ENCODE measurements at regions not wholly inside any gene's neighbourhood (a gene's known extent, or its start where the extent isn't known, plus 50 kb on each side); places are given as distances from the start of the nearest gene placed in this dataset.

- TF ChIP-seq POLR2A (IDR thresholded peaks at IDR 0.05) (no peak), CTCF (IDR thresholded peaks at IDR 0.05) (no peak)
- no peak overlapping the region for H3K4me3 ChIP-seq
Measured at GRCh38 chr18:68588169-68588568, 126.7 kb downstream of the TMX3 start.

GRCh38 chr18:68583685-68584084 is 131.2 kb downstream of the TMX3 start:
- H3K4me1 ChIP-seq, result no peaks in the 10 kb centered on the region
- H3K27ac ChIP-seq, result no peak overlapping the region
- no peaks in the 10 kb centered on the region for H3K36me3 ChIP-seq
- H3K4me3 ChIP-seq, result no peak overlapping the region
- TF ChIP-seq CTCF (IDR thresholded peaks at IDR 0.05), result no peak
- no peak for TF ChIP-seq POLR2A (IDR thresholded peaks at IDR 0.05)
- no peaks in the 10 kb centered on the region for H3K27me3 ChIP-seq
- no peak for DNase-seq
- no peaks in the 10 kb centered on the region for H3K9me3 ChIP-seq

More at GRCh38 chr18:68588169-68588568, 126.7 kb downstream of the TMX3 start:
- no peaks in the 10 kb centered on the region for H3K27me3 ChIP-seq
- H3K36me3 ChIP-seq, result no peaks in the 10 kb centered on the region
- H3K4me1 ChIP-seq, result no peaks in the 10 kb centered on the region
- DNase-seq, result no peak
- H3K9me3 ChIP-seq, result no peaks in the 10 kb centered on the region
- H3K27ac ChIP-seq, result no peak overlapping the region

- no peak for TF ChIP-seq CTCF (IDR thresholded peaks at IDR 0.05)
- TF ChIP-seq POLR2A (IDR thresholded peaks at IDR 0.05), result no peak
- Histone ChIP-seq H3K36me3 (no peaks in the 10 kb centered on the region), H3K9me3 (no peaks in the 10 kb centered on the region), H3K27ac (no peak overlapping the region), H3K27me3 (no peaks in the 10 kb centered on the region), H3K4me3 (no peak overlapping the region), H3K4me1 (no peaks in the 10 kb centered on the region)
- DNase-seq, result no peak
Measured at GRCh38 chr18:68574311-68574710, 140.6 kb downstream of the TMX3 start.

- no peaks in the 10 kb centered on the region for H3K27me3 ChIP-seq
- no peaks in the 10 kb centered on the region for H3K36me3 ChIP-seq
- H3K4me1 ChIP-seq, result no peaks in the 10 kb centered on the region
- H3K4me3 ChIP-seq, result no peak overlapping the region
- TF ChIP-seq POLR2A (IDR thresholded peaks at IDR 0.05), result no peak
- TF ChIP-seq CTCF (IDR thresholded peaks at IDR 0.05), result no peak
- H3K9me3 ChIP-seq, result no peaks in the 10 kb centered on the region
- H3K27ac ChIP-seq, result no peak overlapping the region
- DNase-seq, result no peak
Measured at GRCh38 chr18:68569936-68570335, 145.0 kb downstream of the TMX3 start.

GRCh38 chr18:68568364-68569155 is 146.3 kb downstream of the TMX3 start:
- no peak for DNase-seq
- no peak overlapping the region for H3K4me3 ChIP-seq
- no peaks in the 10 kb centered on the region for H3K9me3 ChIP-seq
- H3K27me3 ChIP-seq, result no peaks in the 10 kb centered on the region
- no peaks in the 10 kb centered on the region for H3K36me3 ChIP-seq
- H3K27ac ChIP-seq, result no peak overlapping the region
- H3K4me1 ChIP-seq, result no peaks in the 10 kb centered on the region
- no peak for TF ChIP-seq POLR2A (IDR thresholded peaks at IDR 0.05)
- no peak for TF ChIP-seq CTCF (IDR thresholded peaks at IDR 0.05)

Data from Peyer's patch (tissue), 4 donors.